H1 (cell line): ENCODE measurements at regions not wholly inside any gene's neighbourhood (a gene's known extent, or its start where the extent isn't known, plus 50 kb on each side); places are given as distances from the start of the nearest gene placed in this dataset.

Experiments used
- ATF3 ChIP-seq: IDR thresholded peaks from 2 replicates; pipeline ENCODE4 v1.6.1; 2011; ENCODE audit warnings: low read depth, mild to moderate bottlenecking, low read length; ENCODE audit not compliant: insufficient read depth
- CHD2 ChIP-seq: IDR thresholded peaks from 2 replicates; pipeline ENCODE4 v1.6.1; 2012; ENCODE audit warnings: low read length, improper control_type of control experiment
- E2F6 ChIP-seq: IDR thresholded peaks from 2 replicates; pipeline ENCODE4 v1.6.1; 2012; ENCODE audit warnings: inconsistent platforms
- HDAC2 ChIP-seq, 2 experiments: fragments of 300-600 bp in 1 of 2; sonication (generic) in 1 of 2; IDR thresholded peaks; 2 replicates each; pipeline ENCODE4 v1.6.1; 2011 to 2012; ENCODE audit warnings: low read depth in 2 of 2, low read length in 2 of 2, mild to moderate bottlenecking in 2 of 2, moderate library complexity in 2 of 2, borderline replicate concordance in 1 of 2, inconsistent platforms in 1 of 2
- SIN3A ChIP-seq, 2 experiments: IDR thresholded peaks in 1 of 2; conservative IDR thresholded peaks in 1 of 2; 2 replicates each; pipeline ENCODE4 v1.6.1; 2011 to 2012; ENCODE audit warnings: low read length in 2 of 2, improper control_type of control experiment in 1 of 2, low read depth in 1 of 2, mild to moderate bottlenecking in 1 of 2
- ZNF274 ChIP-seq: IDR thresholded peaks from 2 replicates; pipeline ENCODE4 v1.7.0; 2012; ENCODE audit warnings: low read length, borderline replicate concordance; ENCODE audit errors: extremely low read depth

GRCh38 chr9:22210936-22211335 lies 201.8 kb upstream of the CDKN2B start (continued):
- TF ChIP-seq E2F6 = no peak
- no peak for TF ChIP-seq SIN3A (conservative IDR thresholded peaks at IDR 0.05 in 1 of 2, IDR thresholded peaks at IDR 0.05 in 1 of 2; ENCODE audit: low read depth in 1 of 2, low read length in 2 of 2)
- no peak for TF ChIP-seq CHD2
- no peak for TF ChIP-seq ATF3
- no peak for TF ChIP-seq HDAC2 (IDR thresholded peaks at IDR 0.05; ENCODE audit: borderline replicate concordance in 1 of 2, low read depth in 2 of 2, low read length in 2 of 2)
- no peak for TF ChIP-seq ZNF274
